NB4 (cell line): ENCODE measurements at regions not wholly inside any gene's neighbourhood (a gene's known extent, or its start where the extent isn't known, plus 50 kb on each side); places are given as distances from the start of the nearest gene placed in this dataset.
"Not testable (repeated sequence)": the region's sequence is repeated elsewhere in the genome, so short reads cannot be mapped to it uniquely, and the experiment has no call there.

Experiments
- CTCF ChIP-seq: IDR thresholded peaks from one replicate; pipeline ENCODE4 v1.5.1; 2012; ENCODE audit warnings: low read depth, low read length
- MAX ChIP-seq: IDR thresholded peaks from 2 replicates; pipeline ENCODE4 v1.6.1; 2011; ENCODE audit warnings: low read depth, low read length
- POLR2A ChIP-seq: IDR thresholded peaks from 2 replicates; pipeline ENCODE4 v1.6.1; 2011; ENCODE audit warnings: mild to moderate bottlenecking; ENCODE audit not compliant: insufficient read length; ENCODE audit errors: extremely low read depth

- not testable (repeated sequence) for TF ChIP-seq CTCF, POLR2A, MAX
Measured at GRCh38 chr22:16665610-16666009, 73.0 kb upstream of the CCT8L2 start.
